GM03348 (cell line): ENCODE measurements at regions not wholly inside any gene's neighbourhood (a gene's known extent, or its start where the extent isn't known, plus 50 kb on each side); places are given as distances from the start of the nearest gene placed in this dataset.

Source experiments
- DNase-seq: peaks from one replicate; pipeline ENCODE4 v3.0.0; 2012; ENCODE audit warnings: low spot score

- no peak for DNase-seq
Measured at GRCh38 chr2:106709229-106709628, 176.7 kb downstream of the ST6GAL2 start.

- DNase-seq, result no peak
Measured at GRCh38 chr2:106719222-106719621, 166.7 kb downstream of the ST6GAL2 start.

- no peak for DNase-seq
Measured at GRCh38 chr2:106720026-106720425, 165.9 kb downstream of the ST6GAL2 start.

GRCh38 chr2:106724301-106724794 is 161.6 kb downstream of the ST6GAL2 start:
- DNase-seq, result no peak

- DNase-seq, result no peak
Measured at GRCh38 chr2:106734165-106734564, 151.8 kb downstream of the ST6GAL2 start.

GRCh38 chr2:106735807-106736206 is 150.2 kb downstream of the ST6GAL2 start:
- no peak for DNase-seq

- no peak for DNase-seq
Measured at GRCh38 chr2:106736221-106736620, 149.7 kb downstream of the ST6GAL2 start.

- DNase-seq, result no peak
Measured at GRCh38 chr2:106745468-106745867, 140.5 kb downstream of the ST6GAL2 start.

GRCh38 chr2:106749823-106750222 is 136.1 kb downstream of the ST6GAL2 start:
- DNase-seq, result no peak
